ENCODE measurements at regions not wholly inside any gene's neighbourhood (a gene's known extent, or its start where the extent isn't known, plus 50 kb on each side); places are given as distances from the start of the nearest gene placed in this dataset.

- peaks cover 0 to 25% (median 15%) of the 10 kb centered on the region in 7 donors for H3K27me3 ChIP-seq
- H3K4me3 ChIP-seq, result no peak overlapping the region
- H3K36me3 ChIP-seq, result no peaks in the 10 kb centered on the region
- no peaks in the 10 kb centered on the region for H3K4me1 ChIP-seq
- intact Hi-C loops (cut with DNase I), result loop anchor here in 1 of 10 donors (10.0 kb wide), 1 partner anchor 61 kb away; no protein-coding TSS in a partner anchor
- H3K9me3 ChIP-seq, result peaks cover 0 to 33% (median 0%) of the 10 kb centered on the region in 11 donors
- ATAC-seq (no peak), DNase-seq (no peak)
- TF ChIP-seq CTCF (IDR thresholded peaks at IDR 0.05), result no peak
- no peak overlapping the region for H3K27ac ChIP-seq
- WGBS, 2 donors, result 80% methylated on average over 7 of the region's 7 CpGs
Observed at GRCh38 chr10:131673396-131673795, 227.4 kb upstream of the PPP2R2D start.

GRCh38 chr10:131674130-131674529 is 226.7 kb upstream of the PPP2R2D start:
- Histone ChIP-seq H3K27ac (no peak overlapping the region), H3K36me3 (no peaks in the 10 kb centered on the region), H3K4me3 (no peak overlapping the region), H3K27me3 (peaks cover 0 to 26% (median 15%) of the 10 kb centered on the region in 7 donors), H3K4me1 (no peaks in the 10 kb centered on the region), H3K9me3 (peaks cover 0 to 33% (median 0%) of the 10 kb centered on the region in 11 donors)
- WGBS, 2 donors, result 88 to 89% methylated on average over 9 of the region's 9 CpGs
- no peak for DNase-seq
- intact Hi-C loops (cut with DNase I), result loop anchor here in 1 of 10 donors (10.0 kb wide), 1 partner anchor 61 kb away; no protein-coding TSS in a partner anchor
- ATAC-seq, result no peak
- no peak for TF ChIP-seq CTCF (IDR thresholded peaks at IDR 0.05)

GRCh38 chr10:131675104-131675503 is 225.7 kb upstream of the PPP2R2D start:
- ATAC-seq (no peak), DNase-seq (no peak)
- 75 to 78% methylated on average over 13 of the region's 13 CpGs for WGBS, 2 donors

GRCh38 chr10:131676046-131676799 is 224.6 kb upstream of the PPP2R2D start:
- H3K27ac ChIP-seq, result no peak overlapping the region
- 75 to 80% methylated on average over 28 of the region's 28 CpGs for WGBS, 2 donors
- H3K4me1 ChIP-seq, result no peaks in the 10 kb centered on the region
- no peak for ATAC-seq
- intact Hi-C loops (cut with DNase I), result loop anchor here in 1 of 10 donors (10.0 kb wide), 1 partner anchor 59 kb away; no protein-coding TSS in a partner anchor
- H3K36me3 ChIP-seq, result no peaks in the 10 kb centered on the region
- DNase-seq, result no peak
- TF ChIP-seq CTCF (IDR thresholded peaks at IDR 0.05), result no peak
- peaks cover 0 to 28% (median 0%) of the 10 kb centered on the region in 11 donors for H3K9me3 ChIP-seq
- H3K4me3 ChIP-seq, result no peak overlapping the region
- H3K27me3 ChIP-seq, result peaks cover 0 to 35% (median 15%) of the 10 kb centered on the region in 7 donors

More at GRCh38 chr10:131675104-131675503, 225.7 kb upstream of the PPP2R2D start:
- Histone ChIP-seq H3K9me3 (peaks cover 0 to 33% (median 0%) of the 10 kb centered on the region in 11 donors), H3K36me3 (no peaks in the 10 kb centered on the region), H3K4me3 (no peak overlapping the region), H3K27me3 (peaks cover 0 to 29% (median 15%) of the 10 kb centered on the region in 7 donors), H3K27ac (no peak overlapping the region), H3K4me1 (no peaks in the 10 kb centered on the region)
- intact Hi-C loops (cut with DNase I), result loop anchor here in 1 of 10 donors (10.0 kb wide), 1 partner anchor 60 kb away; no protein-coding TSS in a partner anchor
- no peak for TF ChIP-seq CTCF (IDR thresholded peaks at IDR 0.05)

Data from heart right ventricle (tissue), 16 donors.